IMR-90 (cell line): ENCODE measurements at regions not wholly inside any gene's neighbourhood (a gene's known extent, or its start where the extent isn't known, plus 50 kb on each side); places are given as distances from the start of the nearest gene placed in this dataset.

Source experiments
- CTCF ChIP-seq: conservative IDR thresholded peaks from 2 replicates; pipeline ENCODE4 v1.5.1; 2012; ENCODE audit warnings: mild to moderate bottlenecking, low read depth, low read length, improper control_type of control experiment
- MAFK ChIP-seq: IDR thresholded peaks from 2 replicates; pipeline ENCODE4 v1.6.1; 2012; ENCODE audit warnings: low read depth, low read length, improper control_type of control experiment
- POLR2A ChIP-seq: IDR thresholded peaks from 2 replicates; pipeline ENCODE4 v1.6.1; 2012; ENCODE audit warnings: mild to moderate bottlenecking, low read depth, low read length

DNA sequence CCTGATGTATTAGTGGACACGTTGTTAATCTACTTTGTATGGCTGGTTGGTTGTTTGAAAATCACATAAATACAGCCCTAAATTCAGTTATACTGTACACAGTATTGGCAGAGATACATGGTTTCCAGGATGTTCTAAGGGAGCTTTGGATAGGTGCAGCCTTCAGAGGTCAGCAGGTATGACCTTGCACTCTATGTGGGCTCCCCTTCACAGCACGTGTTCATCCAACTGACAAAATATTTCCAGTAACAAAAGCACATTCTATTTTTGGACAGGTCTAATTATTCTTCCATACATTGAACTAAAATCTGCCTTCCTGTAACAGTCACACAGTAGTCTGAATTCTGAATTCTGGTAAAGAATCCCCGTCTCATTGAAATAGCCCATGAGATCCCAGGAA, 92.8 kb upstream of the RAPGEF2 start:
- no peak for TF ChIP-seq MAFK
- no peak for TF ChIP-seq POLR2A
- no peak for TF ChIP-seq CTCF
